Activated naive CD8-positive, alpha-beta T cell treated with anti-CD3 and anti-CD28 coated beads for 36 hours (primary cell): ENCODE measurements at regions not wholly inside any gene's neighbourhood (a gene's known extent, or its start where the extent isn't known, plus 50 kb on each side); places are given as distances from the start of the nearest gene placed in this dataset.
"Not testable (repeated sequence)": the region's sequence is repeated elsewhere in the genome, so short reads cannot be mapped to it uniquely, and the experiment has no call there.

Source experiments
- DNase-seq: peaks from one replicate; pipeline ENCODE4 v3.0.0; 2021
- H3K27ac Mint-ChIP-seq: one replicate; pipeline ENCODE4 v1.8.0; 2022; ENCODE audit warnings: mild to moderate bottlenecking, moderate library complexity, mixed read lengths
- H3K27me3 Mint-ChIP-seq: one replicate; pipeline ENCODE4 v1.8.0; 2022; ENCODE audit warnings: mild to moderate bottlenecking, mixed read lengths
- H3K36me3 Mint-ChIP-seq: one replicate; pipeline ENCODE4 v1.8.0; 2021; ENCODE audit warnings: mild to moderate bottlenecking, mixed read lengths
- H3K4me1 Mint-ChIP-seq: one replicate; pipeline ENCODE4 v1.8.0; 2021; ENCODE audit warnings: mixed read lengths
- H3K4me3 Mint-ChIP-seq: one replicate; pipeline ENCODE4 v1.8.0; 2022; ENCODE audit warnings: mild to moderate bottlenecking, moderate library complexity, mixed read lengths
- H3K9me3 Mint-ChIP-seq: one replicate; pipeline ENCODE4 v1.8.0; 2022; ENCODE audit warnings: mixed read lengths

GRCh38 chr2:180781276-180781675 is 199.1 kb upstream of the UBE2E3 start:
- Mint-ChIP-seq H3K27ac (no peak overlapping the region), H3K36me3 (no peaks in the 10 kb centered on the region), H3K4me3 (no peak overlapping the region), H3K27me3 (no peaks in the 10 kb centered on the region), H3K4me1 (no peaks in the 10 kb centered on the region), H3K9me3 (peaks cover 4% of the 10 kb centered on the region)
- DNase-seq: no peak

GRCh38 chr2:180778291-180778690 is 202.1 kb upstream of the UBE2E3 start:
- DNase-seq: no peak
- H3K4me3 Mint-ChIP-seq: no peak overlapping the region

GRCh38 chr2:180776921-180777320 is 203.5 kb upstream of the UBE2E3 start:
- no peaks in the 10 kb centered on the region for H3K9me3 Mint-ChIP-seq
- DNase-seq: no peak
- no peaks in the 10 kb centered on the region for H3K36me3 Mint-ChIP-seq
- H3K4me1 Mint-ChIP-seq: no peaks in the 10 kb centered on the region
- no peak overlapping the region for H3K4me3 Mint-ChIP-seq
- H3K27me3 Mint-ChIP-seq: no peaks in the 10 kb centered on the region
- H3K27ac Mint-ChIP-seq: no peak overlapping the region

More at GRCh38 chr2:180778291-180778690, 202.1 kb upstream of the UBE2E3 start:
- H3K9me3 Mint-ChIP-seq: peaks cover 2% of the 10 kb centered on the region
- no peaks in the 10 kb centered on the region for H3K27me3 Mint-ChIP-seq
- no peaks in the 10 kb centered on the region for H3K36me3 Mint-ChIP-seq
- H3K27ac Mint-ChIP-seq: no peak overlapping the region
- H3K4me1 Mint-ChIP-seq: no peaks in the 10 kb centered on the region

- Mint-ChIP-seq H3K27ac (no peak overlapping the region), H3K4me1 (no peaks in the 10 kb centered on the region), H3K27me3 (no peaks in the 10 kb centered on the region), H3K36me3 (no peaks in the 10 kb centered on the region), H3K9me3 (no peaks in the 10 kb centered on the region), H3K4me3 (no peak overlapping the region)
- DNase-seq: no peak
Observed at GRCh38 chr2:180775711-180776110, 204.7 kb upstream of the UBE2E3 start.

- not testable (repeated sequence) for H3K36me3 Mint-ChIP-seq, H3K4me1 Mint-ChIP-seq, H3K27ac Mint-ChIP-seq, H3K9me3 Mint-ChIP-seq, DNase-seq, H3K4me3 Mint-ChIP-seq, H3K27me3 Mint-ChIP-seq
Observed at GRCh38 chr2:180765316-180765715, 215.1 kb upstream of the UBE2E3 start.

GRCh38 chr2:180763263-180763989 is 217.0 kb upstream of the UBE2E3 start:
- Mint-ChIP-seq H3K4me3 (no peak overlapping the region), H3K4me1 (no peaks in the 10 kb centered on the region), H3K27me3 (no peaks in the 10 kb centered on the region), H3K9me3 (no peaks in the 10 kb centered on the region), H3K27ac (no peak overlapping the region), H3K36me3 (no peaks in the 10 kb centered on the region)
- DNase-seq: no peak

- H3K27me3 Mint-ChIP-seq: no peaks in the 10 kb centered on the region
- H3K4me3 Mint-ChIP-seq: no peak overlapping the region
- no peaks in the 10 kb centered on the region for H3K9me3 Mint-ChIP-seq
- H3K4me1 Mint-ChIP-seq: no peaks in the 10 kb centered on the region
- H3K36me3 Mint-ChIP-seq: no peaks in the 10 kb centered on the region
- no peak overlapping the region for H3K27ac Mint-ChIP-seq
- no peak for DNase-seq
Observed at GRCh38 chr2:180761224-180761623, 219.2 kb upstream of the UBE2E3 start.

- Mint-ChIP-seq H3K36me3 (no peaks in the 10 kb centered on the region), H3K27me3 (no peaks in the 10 kb centered on the region), H3K9me3 (no peaks in the 10 kb centered on the region), H3K27ac (no peak overlapping the region), H3K4me3 (no peak overlapping the region), H3K4me1 (no peaks in the 10 kb centered on the region)
- DNase-seq: no peak
Observed at GRCh38 chr2:180759631-180760030, 220.8 kb upstream of the UBE2E3 start.

GRCh38 chr2:180753809-180754761 is 226.3 kb upstream of the UBE2E3 start:
- no peak overlapping the region for H3K27ac Mint-ChIP-seq
- no peaks in the 10 kb centered on the region for H3K36me3 Mint-ChIP-seq
- no peak for DNase-seq

GRCh38 chr2:180751306-180751920 is 229.0 kb upstream of the UBE2E3 start:
- no peak overlapping the region for H3K27ac Mint-ChIP-seq
- H3K36me3 Mint-ChIP-seq: no peaks in the 10 kb centered on the region
- no peak for DNase-seq
- H3K4me3 Mint-ChIP-seq: no peak overlapping the region
- H3K9me3 Mint-ChIP-seq: no peaks in the 10 kb centered on the region
- no peaks in the 10 kb centered on the region for H3K27me3 Mint-ChIP-seq
- H3K4me1 Mint-ChIP-seq: no peaks in the 10 kb centered on the region

More at GRCh38 chr2:180753809-180754761, 226.3 kb upstream of the UBE2E3 start:
- Mint-ChIP-seq H3K4me1 (no peaks in the 10 kb centered on the region), H3K4me3 (no peak overlapping the region), H3K27me3 (no peaks in the 10 kb centered on the region), H3K9me3 (no peaks in the 10 kb centered on the region)

GRCh38 chr2:180747728-180748127 is 232.7 kb upstream of the UBE2E3 start:
- DNase-seq: no peak
- no peak overlapping the region for H3K27ac Mint-ChIP-seq
- H3K4me3 Mint-ChIP-seq: no peak overlapping the region
- H3K36me3 Mint-ChIP-seq: no peaks in the 10 kb centered on the region
- no peaks in the 10 kb centered on the region for H3K9me3 Mint-ChIP-seq
- H3K27me3 Mint-ChIP-seq: no peaks in the 10 kb centered on the region
- H3K4me1 Mint-ChIP-seq: no peaks in the 10 kb centered on the region

GRCh38 chr2:180743401-180743800 is 237.0 kb upstream of the UBE2E3 start:
- Mint-ChIP-seq H3K27ac (no peak overlapping the region), H3K36me3 (no peaks in the 10 kb centered on the region), H3K27me3 (no peaks in the 10 kb centered on the region), H3K9me3 (no peaks in the 10 kb centered on the region), H3K4me1 (no peaks in the 10 kb centered on the region), H3K4me3 (no peak overlapping the region)
- DNase-seq: no peak

GRCh38 chr2:180742801-180743200 is 237.6 kb upstream of the UBE2E3 start:
- no peak for DNase-seq
- no peak overlapping the region for H3K4me3 Mint-ChIP-seq
- no peaks in the 10 kb centered on the region for H3K27me3 Mint-ChIP-seq
- no peaks in the 10 kb centered on the region for H3K36me3 Mint-ChIP-seq
- no peak overlapping the region for H3K27ac Mint-ChIP-seq
- no peaks in the 10 kb centered on the region for H3K9me3 Mint-ChIP-seq
- H3K4me1 Mint-ChIP-seq: no peaks in the 10 kb centered on the region

- Mint-ChIP-seq H3K4me1 (no peaks in the 10 kb centered on the region), H3K36me3 (no peaks in the 10 kb centered on the region), H3K27me3 (no peaks in the 10 kb centered on the region), H3K4me3 (no peak overlapping the region), H3K9me3 (no peaks in the 10 kb centered on the region), H3K27ac (no peak overlapping the region)
- DNase-seq: no peak
Observed at GRCh38 chr2:180739070-180739469, 241.3 kb upstream of the UBE2E3 start.

GRCh38 chr2:180735799-180736198 is 244.6 kb upstream of the UBE2E3 start:
- Mint-ChIP-seq H3K36me3 (no peaks in the 10 kb centered on the region), H3K4me3 (no peak overlapping the region), H3K27me3 (no peaks in the 10 kb centered on the region), H3K27ac (no peak overlapping the region), H3K9me3 (no peaks in the 10 kb centered on the region), H3K4me1 (no peaks in the 10 kb centered on the region)
- no peak for DNase-seq
